ENCODE measurements at regions not wholly inside any gene's neighbourhood (a gene's known extent, or its start where the extent isn't known, plus 50 kb on each side); places are given as distances from the start of the nearest gene placed in this dataset.

DNA sequence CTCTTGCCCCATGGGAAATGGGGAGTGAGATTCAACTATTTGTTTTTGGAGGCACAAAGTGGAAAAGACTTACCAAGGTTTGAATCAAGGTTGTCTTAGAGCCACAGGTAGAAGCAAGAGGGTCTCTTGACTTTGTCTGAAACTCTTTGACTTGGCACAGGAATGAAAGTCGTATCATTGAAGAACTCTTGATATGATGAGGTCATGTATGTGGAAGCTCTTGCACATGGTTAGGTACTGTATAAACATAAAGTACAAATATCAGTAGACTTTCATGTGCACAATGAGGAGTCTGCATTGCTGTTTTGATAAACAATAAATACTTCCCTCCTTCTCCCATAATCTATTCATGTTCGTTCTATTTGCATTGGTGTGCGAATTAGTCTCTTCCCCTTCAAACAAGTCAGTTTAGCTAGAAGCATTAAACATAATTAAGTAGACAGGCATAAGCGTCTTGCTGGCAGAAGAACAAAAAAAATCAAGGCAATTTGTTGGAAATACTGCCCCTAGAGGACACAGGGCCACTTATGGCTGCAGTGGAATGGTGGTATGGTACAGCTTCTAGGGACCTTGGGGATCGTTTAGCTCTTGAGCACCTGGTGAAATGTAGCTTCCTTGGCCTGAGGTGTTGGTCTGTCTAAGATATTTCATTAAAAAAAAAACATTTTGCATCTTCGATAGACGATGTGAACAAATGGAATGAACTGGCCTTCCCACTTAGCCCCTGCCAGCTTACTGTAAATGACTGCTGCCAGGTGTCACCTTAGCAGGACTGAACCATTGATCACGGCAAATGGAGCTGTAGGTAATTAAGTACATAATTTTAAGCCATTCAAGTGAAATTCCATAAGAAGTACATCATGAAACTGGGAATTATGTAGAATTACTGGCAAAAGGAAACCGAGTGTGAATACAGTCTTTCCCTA is 218.0 kb upstream of the GALNT2 start:
- peak; percentile 28 for FAIRE-seq
- POLR2A ChIA-PET (ENCODE audit: partially characterized antibody), result no interaction called here
- no peak for DNase-seq (ENCODE audit: low read depth in 1 of 2, low spot score in 2 of 2)

More for the DNA sequence above, 218.0 kb upstream of the GALNT2 start:
- Histone ChIP-seq H3K18ac (ENCODE audit: extremely low read depth, low read length) (no peak overlapping the region), H2BK5ac (ENCODE audit: low read depth, low read length) (no peak overlapping the region), H3K9me3 (ENCODE audit: insufficient read depth in 2 of 2, low read depth in 1 of 2, low read length in 1 of 2) (no peaks in the 10 kb centered on the region), H3K56ac (replicated peaks; ENCODE audit: insufficient read length, low read depth, low read length) (no peak overlapping the region), H3K79me1 (ENCODE audit: low read depth, low read length) (no peaks in the 10 kb centered on the region), H3K23me2 (ENCODE audit: low read depth, low read length) (no peaks in the 10 kb centered on the region), H2BK12ac (ENCODE audit: low read depth, low read length) (no peak overlapping the region), H3K9ac (replicated peaks in 1 of 4; ENCODE audit: extremely low read depth in 1 of 4, low read depth in 3 of 4, low read length in 3 of 4) (no peak overlapping the region), H3K4ac (replicated peaks; ENCODE audit: insufficient read length, low read depth, low read length) (no peak overlapping the region), H3K23ac (ENCODE audit: insufficient read length) (no peak overlapping the region), H2BK120ac (replicated peaks; ENCODE audit: low read depth, low read length) (no peak overlapping the region), H4K8ac (ENCODE audit: extremely low read depth, insufficient read depth, low read length) (no peak overlapping the region), H3K27me3 (replicated peaks in 1 of 4; ENCODE audit: control insufficient read depth in 3 of 4, extremely low read depth in 1 of 4, insufficient read depth in 3 of 4, low read length in 3 of 4) (no peaks in the 10 kb centered on the region), H2BK20ac (ENCODE audit: low read length) (no peak overlapping the region), H2AFZ (ENCODE audit: low read length) (no peak overlapping the region), H3K4me1 (replicated peaks in 1 of 4; ENCODE audit: control insufficient read depth in 3 of 4, insufficient read depth in 4 of 4, low read length in 3 of 4) (no peaks in the 10 kb centered on the region), H3K4me2 (ENCODE audit: insufficient read depth in 1 of 2, low read depth in 2 of 2, low read length in 2 of 2) (no peak overlapping the region), H4K91ac (replicated peaks; ENCODE audit: insufficient read length, low read length) (no peak overlapping the region), H3K36me3 (ENCODE audit: control insufficient read depth in 2 of 4, insufficient read depth in 4 of 4, low read length in 3 of 4) (no peaks in the 10 kb centered on the region), H3K27ac (ENCODE audit: low read depth, low read length) (no peak overlapping the region), H4K20me1 (replicated peaks in 1 of 2; ENCODE audit: control insufficient read depth in 1 of 2, insufficient read depth in 2 of 2, low read length in 2 of 2) (no peaks in the 10 kb centered on the region), H2AK5ac (ENCODE audit: low read depth, low read length) (no peak overlapping the region), H4K5ac (ENCODE audit: insufficient read length, low read depth, low read length) (no peak overlapping the region), H3K14ac (ENCODE audit: insufficient read length) (no peak overlapping the region), H3K79me2 (ENCODE audit: control insufficient read depth in 1 of 2, insufficient read depth in 2 of 2, low read length in 2 of 2) (no peaks in the 10 kb centered on the region), H3K4me3 (ENCODE audit: extremely low read depth in 1 of 4, insufficient read depth in 2 of 4, low read depth in 3 of 4, low read length in 4 of 4) (no peak overlapping the region), H2BK15ac (ENCODE audit: low read length) (no peak overlapping the region)
- CTCF ChIA-PET (ENCODE audit: partially characterized antibody), result interaction anchor here (0.5 to 3.4 kb wide), 53 partner anchors 8 to 760 kb away, joined by 3 to 24 read pairs (median 4); no protein-coding TSS in a partner anchor
- TF ChIP-seq SP1 (IDR thresholded peaks at IDR 0.05; ENCODE audit: low read depth, low read length), result no peak
- TF ChIP-seq TEAD4 (IDR thresholded peaks at IDR 0.05; ENCODE audit: low read depth, low read length), result no peak
- TF ChIP-seq, protein P1, sequence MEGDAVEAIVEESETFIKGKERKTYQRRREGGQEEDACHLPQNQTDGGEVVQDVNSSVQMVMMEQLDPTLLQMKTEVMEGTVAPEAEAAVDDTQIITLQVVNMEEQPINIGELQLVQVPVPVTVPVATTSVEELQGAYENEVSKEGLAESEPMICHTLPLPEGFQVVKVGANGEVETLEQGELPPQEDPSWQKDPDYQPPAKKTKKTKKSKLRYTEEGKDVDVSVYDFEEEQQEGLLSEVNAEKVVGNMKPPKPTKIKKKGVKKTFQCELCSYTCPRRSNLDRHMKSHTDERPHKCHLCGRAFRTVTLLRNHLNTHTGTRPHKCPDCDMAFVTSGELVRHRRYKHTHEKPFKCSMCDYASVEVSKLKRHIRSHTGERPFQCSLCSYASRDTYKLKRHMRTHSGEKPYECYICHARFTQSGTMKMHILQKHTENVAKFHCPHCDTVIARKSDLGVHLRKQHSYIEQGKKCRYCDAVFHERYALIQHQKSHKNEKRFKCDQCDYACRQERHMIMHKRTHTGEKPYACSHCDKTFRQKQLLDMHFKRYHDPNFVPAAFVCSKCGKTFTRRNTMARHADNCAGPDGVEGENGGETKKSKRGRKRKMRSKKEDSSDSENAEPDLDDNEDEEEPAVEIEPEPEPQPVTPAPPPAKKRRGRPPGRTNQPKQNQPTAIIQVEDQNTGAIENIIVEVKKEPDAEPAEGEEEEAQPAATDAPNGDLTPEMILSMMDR (IDR thresholded peaks at IDR 0.05; ENCODE audit: control extremely low read depth in 1 of 3, insufficient read depth in 1 of 3, low read depth in 1 of 3, low read length in 3 of 3), result peak; percentile 44 to 83 (median 50)
- TF ChIP-seq CREB1 (IDR thresholded peaks at IDR 0.05), result no peak
- TF ChIP-seq JUN (IDR thresholded peaks at IDR 0.05; ENCODE audit: low read depth, low read length), result no peak
- peak; percentile 69; the same call in 1 of the 2 replicates for TF ChIP-seq YY1 (IDR thresholded peaks at IDR 0.05; ENCODE audit: low read depth, low read length)
- TF ChIP-seq TBP (IDR thresholded peaks at IDR 0.05; ENCODE audit: low read depth, low read length), result no peak
- TF ChIP-seq SIRT6 (IDR thresholded peaks at IDR 0.05; ENCODE audit: low read length), result no peak
- no peak for TF ChIP-seq SUZ12 (IDR thresholded peaks at IDR 0.05; ENCODE audit: low read length)
- no peak for TF ChIP-seq BCL11A (IDR thresholded peaks at IDR 0.05; ENCODE audit: low read depth in 2 of 2, low read length in 2 of 2)
- TF ChIP-seq RAD21 (IDR thresholded peaks at IDR 0.05 in 1 of 2, conservative IDR thresholded peaks at IDR 0.05 in 1 of 2; ENCODE audit: low read depth in 2 of 2, low read length in 2 of 2), result peak; percentile 51 to 62
- 71% methylated on average over 9 of the region's 9 CpGs; no CpG with 5 or more reads in 1 of the 2 experiments for WGBS, 2 experiments (ENCODE audit: extremely low coverage in 1 of 2, insufficient coverage in 1 of 2, insufficient read length in 1 of 2, insufficient replicate concordance in 2 of 2, low coverage in 1 of 2, low lambda C conversion rate in 2 of 2, missing lambda C conversion rate in 1 of 2)
